Fibroblast of lung (primary cell): ENCODE measurements at regions not wholly inside any gene's neighbourhood (a gene's known extent, or its start where the extent isn't known, plus 50 kb on each side); places are given as distances from the start of the nearest gene placed in this dataset.

Experiments used
- EZH2 ChIP-seq: IDR thresholded peaks from 2 replicates; pipeline ENCODE4 v1.5.1; 2012; ENCODE audit warnings: low read length, control low read depth, mild to moderate bottlenecking; ENCODE audit errors: missing control alignments
- TF ChIP-seq, protein P1 (sequence below), 2 donors: IDR thresholded peaks in 1 of 2; conservative IDR thresholded peaks in 1 of 2; 1 replicate in 1 of 2; 2 replicates in 1 of 2; pipeline ENCODE4 v1.5.1; 2011 to 2012; ENCODE audit warnings: low read length in 2 of 2, control low read depth in 1 of 2, inconsistent platforms in 1 of 2, low read depth in 1 of 2, mild to moderate bottlenecking in 1 of 2

DNA sequence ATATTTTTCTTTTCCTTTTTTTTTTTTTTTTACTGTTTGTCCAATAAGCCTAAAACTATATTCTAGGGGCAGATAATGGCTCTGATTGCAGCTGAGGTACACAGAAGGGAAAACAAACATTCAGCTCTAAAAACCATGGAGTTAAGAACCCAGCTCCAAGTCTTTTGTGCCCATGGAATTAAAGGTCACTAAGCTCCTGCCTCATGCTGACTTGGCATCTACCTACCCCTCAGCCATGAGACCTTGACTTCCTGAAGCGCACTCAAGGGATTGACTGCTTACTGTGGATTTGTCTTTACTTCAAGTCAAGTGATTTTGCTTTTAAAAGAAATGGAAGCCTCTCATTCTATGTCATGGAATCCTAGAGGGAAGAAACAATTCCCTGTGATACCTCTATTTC, 192.3 kb downstream of the AMY1C start:
- TF ChIP-seq, protein P1, sequence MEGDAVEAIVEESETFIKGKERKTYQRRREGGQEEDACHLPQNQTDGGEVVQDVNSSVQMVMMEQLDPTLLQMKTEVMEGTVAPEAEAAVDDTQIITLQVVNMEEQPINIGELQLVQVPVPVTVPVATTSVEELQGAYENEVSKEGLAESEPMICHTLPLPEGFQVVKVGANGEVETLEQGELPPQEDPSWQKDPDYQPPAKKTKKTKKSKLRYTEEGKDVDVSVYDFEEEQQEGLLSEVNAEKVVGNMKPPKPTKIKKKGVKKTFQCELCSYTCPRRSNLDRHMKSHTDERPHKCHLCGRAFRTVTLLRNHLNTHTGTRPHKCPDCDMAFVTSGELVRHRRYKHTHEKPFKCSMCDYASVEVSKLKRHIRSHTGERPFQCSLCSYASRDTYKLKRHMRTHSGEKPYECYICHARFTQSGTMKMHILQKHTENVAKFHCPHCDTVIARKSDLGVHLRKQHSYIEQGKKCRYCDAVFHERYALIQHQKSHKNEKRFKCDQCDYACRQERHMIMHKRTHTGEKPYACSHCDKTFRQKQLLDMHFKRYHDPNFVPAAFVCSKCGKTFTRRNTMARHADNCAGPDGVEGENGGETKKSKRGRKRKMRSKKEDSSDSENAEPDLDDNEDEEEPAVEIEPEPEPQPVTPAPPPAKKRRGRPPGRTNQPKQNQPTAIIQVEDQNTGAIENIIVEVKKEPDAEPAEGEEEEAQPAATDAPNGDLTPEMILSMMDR (conservative IDR thresholded peaks at IDR 0.05 in 1 of 2, IDR thresholded peaks at IDR 0.05 in 1 of 2; ENCODE audit: low read depth in 1 of 2, low read length in 2 of 2) = no peak
- TF ChIP-seq EZH2 = no peak
